Retinal pigment epithelial cell (primary cell): ENCODE measurements at regions not wholly inside any gene's neighbourhood (a gene's known extent, or its start where the extent isn't known, plus 50 kb on each side); places are given as distances from the start of the nearest gene placed in this dataset.

Experiments used
- DNase-seq: peaks from one replicate; pipeline ENCODE4 v3.0.0-alpha.2; 2010; ENCODE audit warnings: low read depth
- H3K4me3 ChIP-seq: 2 replicates; pipeline ENCODE4 v1.5.1; 2011; ENCODE audit warnings: mild to moderate bottlenecking, low read length, control low read depth, moderate library complexity
- CTCF ChIP-seq: conservative IDR thresholded peaks from 2 replicates; pipeline ENCODE4 v1.5.1; 2011; ENCODE audit warnings: low read depth, low read length, control low read depth, inconsistent platforms

GRCh38 chr5:42020788-42021530 lies 95.9 kb downstream of the FBXO4 start:
- no peak for TF ChIP-seq CTCF
- H3K4me3 ChIP-seq, result no peak overlapping the region
- no peak for DNase-seq

GRCh38 chr5:42021923-42022322 lies 96.8 kb downstream of the FBXO4 start:
- H3K4me3 ChIP-seq, result no peak overlapping the region
- TF ChIP-seq CTCF, result no peak
- DNase-seq, result no peak

- no peak for TF ChIP-seq CTCF
- no peak overlapping the region for H3K4me3 ChIP-seq
- DNase-seq, result no peak
Observed at GRCh38 chr5:42022383-42022972, 97.4 kb downstream of the FBXO4 start.

- no peak for TF ChIP-seq CTCF
- H3K4me3 ChIP-seq, result no peak overlapping the region
- no peak for DNase-seq
Observed at GRCh38 chr5:42026446-42026845, 101.4 kb downstream of the FBXO4 start.

GRCh38 chr5:42032137-42032536 lies 107.1 kb downstream of the FBXO4 start:
- no peak for TF ChIP-seq CTCF
- no peak overlapping the region for H3K4me3 ChIP-seq
- DNase-seq, result no peak

- no peak overlapping the region for H3K4me3 ChIP-seq
- no peak for TF ChIP-seq CTCF
- no peak for DNase-seq
Observed at GRCh38 chr5:42035526-42035925, 110.4 kb downstream of the FBXO4 start.

GRCh38 chr5:42036379-42036778 lies 111.3 kb downstream of the FBXO4 start:
- no peak overlapping the region for H3K4me3 ChIP-seq
- TF ChIP-seq CTCF, result no peak
- no peak for DNase-seq
